ENCODE measurements at regions not wholly inside any gene's neighbourhood (a gene's known extent, or its start where the extent isn't known, plus 50 kb on each side); places are given as distances from the start of the nearest gene placed in this dataset.

- DNase-seq (no peak), ATAC-seq (no peak)
- TF ChIP-seq POLR2A (IDR thresholded peaks at IDR 0.05) (no peak), CTCF (IDR thresholded peaks at IDR 0.05) (no peak)
- H3K27ac ChIP-seq, result no peak overlapping the region
- no peaks in the 10 kb centered on the region for H3K9me3 ChIP-seq
- H3K4me3 ChIP-seq, result no peak overlapping the region
- intact Hi-C loops (cut with DNase I), result loop anchor here in 1 of 2 donors (10.0 kb wide), 1 partner anchor 245 kb away; no protein-coding TSS in a partner anchor
- H3K4me1 ChIP-seq, result no peaks in the 10 kb centered on the region
- no peaks in the 10 kb centered on the region for H3K36me3 ChIP-seq
- no peaks in the 10 kb centered on the region for H3K27me3 ChIP-seq
- 100% methylated on average over 1 of the region's 1 CpG for WGBS (ENCODE audit: insufficient coverage, low coverage, low lambda C conversion rate, missing lambda C conversion rate)
Observed at GRCh38 chr6:137700161-137700560, 166.9 kb upstream of the TNFAIP3 start.

GRCh38 chr6:137700751-137701477, 166.1 kb upstream of the TNFAIP3 start:
- H3K4me3 ChIP-seq, result no peak overlapping the region
- H3K27me3 ChIP-seq, result no peaks in the 10 kb centered on the region
- TF ChIP-seq CTCF (IDR thresholded peaks at IDR 0.05), result no peak
- no peak for TF ChIP-seq POLR2A (IDR thresholded peaks at IDR 0.05)
- DNase-seq, result no peak
- H3K4me1 ChIP-seq, result no peaks in the 10 kb centered on the region
- intact Hi-C loops (cut with DNase I), result loop anchor here in 1 of 2 donors (10.0 kb wide), 1 partner anchor 244 kb away; no protein-coding TSS in a partner anchor
- no peaks in the 10 kb centered on the region for H3K9me3 ChIP-seq
- no peak for ATAC-seq
- H3K36me3 ChIP-seq, result no peaks in the 10 kb centered on the region
- 55% methylated on average over 7 of the region's 7 CpGs for WGBS (ENCODE audit: insufficient coverage, low coverage, low lambda C conversion rate, missing lambda C conversion rate)
- H3K27ac ChIP-seq, result no peak overlapping the region

DNA sequence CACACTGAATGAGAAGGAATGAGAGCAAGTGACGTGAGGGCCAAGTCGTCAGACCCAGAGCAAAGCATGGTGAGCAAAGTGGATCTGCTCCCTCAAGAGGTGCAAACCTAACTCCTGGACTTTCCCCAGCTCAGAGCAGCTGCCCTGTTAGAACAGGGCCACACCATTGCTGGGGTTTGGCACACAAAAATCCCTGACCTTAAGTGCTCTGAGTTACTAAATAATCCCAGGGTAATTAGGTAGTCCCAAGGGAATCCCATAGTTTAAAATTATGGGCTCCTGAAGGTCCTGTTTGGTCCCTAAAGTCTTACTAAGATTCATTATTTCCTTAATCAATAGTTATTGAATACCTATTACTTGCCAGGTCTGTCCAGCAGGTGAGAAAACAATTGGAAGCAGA, 165.1 kb upstream of the TNFAIP3 start:
- Histone ChIP-seq H3K27ac (no peak overlapping the region), H3K36me3 (no peaks in the 10 kb centered on the region), H3K9me3 (no peaks in the 10 kb centered on the region), H3K27me3 (no peaks in the 10 kb centered on the region), H3K4me3 (no peak overlapping the region), H3K4me1 (no peaks in the 10 kb centered on the region)
- ATAC-seq (no peak), DNase-seq (no peak)
- WGBS (ENCODE audit: insufficient coverage, low coverage, low lambda C conversion rate, missing lambda C conversion rate), result 63% methylated on average over 2 of the region's 2 CpGs
- intact Hi-C loops (cut with DNase I), result loop anchor here in 1 of 2 donors (10.0 kb wide), 1 partner anchor 243 kb away; no protein-coding TSS in a partner anchor
- TF ChIP-seq CTCF (IDR thresholded peaks at IDR 0.05), result no peak
- TF ChIP-seq POLR2A (IDR thresholded peaks at IDR 0.05), result no peak

DNA sequence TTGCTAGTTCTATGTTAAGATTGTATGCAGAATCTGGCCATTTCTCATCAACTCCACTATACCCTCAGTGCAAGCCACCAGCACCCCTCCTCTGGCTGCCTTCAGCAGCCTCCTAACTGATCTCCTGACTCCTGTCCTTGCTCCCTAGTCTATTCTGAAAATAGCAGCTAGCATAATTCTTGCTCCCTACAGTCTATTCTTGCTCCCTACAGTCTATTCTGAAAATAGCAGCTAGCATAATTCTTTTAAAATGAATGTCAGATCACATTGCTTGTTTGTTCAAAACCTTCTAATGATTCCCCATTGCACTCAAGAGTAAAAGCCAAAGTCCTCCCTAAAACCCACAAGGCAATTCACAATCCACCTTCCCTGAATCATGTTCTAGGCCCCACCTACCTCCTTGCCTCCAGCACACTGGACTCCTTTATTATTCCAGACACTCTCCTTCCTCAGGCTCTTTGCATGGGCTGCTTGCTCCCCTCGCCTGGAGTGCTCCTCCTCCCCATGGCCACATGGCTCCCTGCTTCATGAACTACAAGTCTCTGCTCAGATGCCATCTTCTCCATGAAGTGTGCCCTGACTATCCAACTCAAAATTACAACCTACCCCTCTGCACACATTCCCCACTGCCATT, 164.2 kb upstream of the TNFAIP3 start:
- Histone ChIP-seq H3K9me3 (no peaks in the 10 kb centered on the region), H3K27ac (no peak overlapping the region), H3K36me3 (no peaks in the 10 kb centered on the region), H3K27me3 (no peaks in the 10 kb centered on the region), H3K4me1 (peaks cover 0 to 3% (median under 1%) of the 10 kb centered on the region in 4 donors), H3K4me3 (no peak overlapping the region)
- 91% methylated on average over 1 of the region's 1 CpG for WGBS (ENCODE audit: insufficient coverage, low coverage, low lambda C conversion rate, missing lambda C conversion rate)
- ATAC-seq, result no peak
- intact Hi-C loops (cut with DNase I), result loop anchor here in 1 of 2 donors (10.0 kb wide), 1 partner anchor 242 kb away; no protein-coding TSS in a partner anchor
- no peak for DNase-seq
- TF ChIP-seq CTCF (IDR thresholded peaks at IDR 0.05), result no peak
- TF ChIP-seq POLR2A (IDR thresholded peaks at IDR 0.05), result no peak

All from right lobe of liver (tissue), 6 donors.